NCI-H2171 treated with DMSO at 0.1 percent for 48 hours (cell line): ENCODE measurements at regions not wholly inside any gene's neighbourhood (a gene's known extent, or its start where the extent isn't known, plus 50 kb on each side); places are given as distances from the start of the nearest gene placed in this dataset.
"Not testable (repeated sequence)": the region's sequence is repeated elsewhere in the genome, so short reads cannot be mapped to it uniquely, and the experiment has no call there.

Experiments
- DNase-seq: peaks from one replicate; lab custom pipeline; 2025; lab: John Stamatoyannopoulos, UW

GRCh38 chr1:57576756-57577155 is 152.9 kb upstream of the DAB1 start:
- DNase-seq: no peak

- no peak for DNase-seq
These were observed 148.2 kb upstream of the DAB1 start for GRCh38 chr1:57572016-57572415.

GRCh38 chr1:57558066-57558465 is 134.2 kb upstream of the DAB1 start:
- DNase-seq: not testable (repeated sequence)

GRCh38 chr1:57553666-57554065 is 129.8 kb upstream of the DAB1 start:
- DNase-seq: no peak

GRCh38 chr1:57551476-57551875 is 127.6 kb upstream of the DAB1 start:
- DNase-seq: no peak

- no peak for DNase-seq
These were observed 126.2 kb upstream of the DAB1 start for GRCh38 chr1:57550092-57550491.

GRCh38 chr1:57549300-57549699 is 125.4 kb upstream of the DAB1 start:
- DNase-seq: no peak

GRCh38 chr1:57546549-57547330 is 122.9 kb upstream of the DAB1 start:
- peak; percentile 7 for DNase-seq

GRCh38 chr1:57544345-57544744 is 120.5 kb upstream of the DAB1 start:
- no peak for DNase-seq

GRCh38 chr1:57536749-57537423 is 113.0 kb upstream of the DAB1 start:
- no peak for DNase-seq

GRCh38 chr1:57532299-57532698 is 108.4 kb upstream of the DAB1 start:
- DNase-seq: no peak

- not testable (repeated sequence) for DNase-seq
These were observed 107.0 kb upstream of the DAB1 start for GRCh38 chr1:57530911-57531260.

- DNase-seq: no peak
These were observed 106.5 kb upstream of the DAB1 start for GRCh38 chr1:57530206-57530910.

GRCh38 chr1:57522575-57522974 is 98.7 kb upstream of the DAB1 start:
- no peak for DNase-seq

GRCh38 chr1:57520743-57521515 is 97.1 kb upstream of the DAB1 start:
- no peak for DNase-seq

GRCh38 chr1:57518496-57518895 is 94.6 kb upstream of the DAB1 start:
- no peak for DNase-seq

- DNase-seq: peak; percentile 33
These were observed 93.9 kb upstream of the DAB1 start for GRCh38 chr1:57517587-57518374.

GRCh38 chr1:57512386-57512785 is 88.5 kb upstream of the DAB1 start:
- no peak for DNase-seq

- peak; percentile 17 for DNase-seq
These were observed 83.1 kb upstream of the DAB1 start for GRCh38 chr1:57506941-57507340.

GRCh38 chr1:57503337-57503736 is 79.5 kb upstream of the DAB1 start:
- DNase-seq: no peak

- DNase-seq: no peak
These were observed 76.4 kb upstream of the DAB1 start for GRCh38 chr1:57500136-57500830.
